SK-N-MC (cell line): ENCODE measurements at regions not wholly inside any gene's neighbourhood (a gene's known extent, or its start where the extent isn't known, plus 50 kb on each side); places are given as distances from the start of the nearest gene placed in this dataset.

ENCODE experiments used
- DNase-seq: peaks from one replicate; pipeline ENCODE4 v3.0.0-alpha.2; 2011; ENCODE audit warnings: low read depth, low spot score
- H3K27ac ChIP-seq: fragments of 200-600 bp; sonication (generic); 2 replicates; pipeline ENCODE4 v1.5.1; 2016; ENCODE audit warnings: mixed run types
- H3K36me3 ChIP-seq: fragments of 200-600 bp; sonication (generic); 2 replicates; pipeline ENCODE4 v1.6.1; 2017; ENCODE audit warnings: antibody characterized with exemption, low read length, mixed read lengths; ENCODE audit not compliant: insufficient read depth
- H3K4me3 ChIP-seq: fragments of 200-600 bp; sonication (generic); 2 replicates; pipeline ENCODE4 v1.5.1; 2016
- H3K9ac ChIP-seq: fragments of 200-600 bp; sonication (generic); 2 replicates; pipeline ENCODE4 v1.8.0; 2017; ENCODE audit warnings: mixed run types, mixed read lengths; ENCODE audit not compliant: insufficient read length
- H3K9me3 ChIP-seq: fragments of 200-600 bp; sonication (generic); 2 replicates; pipeline ENCODE4 v1.6.1; 2017; ENCODE audit warnings: low read depth, mild to moderate bottlenecking, antibody characterized with exemption, low read length, moderate library complexity, mixed read lengths
- EZH2 ChIP-seq: fragments of 200-600 bp; sonication (generic); IDR thresholded peaks from one replicate; pipeline ENCODE4 v1.6.1; 2017; ENCODE audit warnings: antibody characterized with exemption
- FOXP2 ChIP-seq: optimal IDR thresholded peaks from 2 replicates; pipeline ENCODE3; 2011; ENCODE audit warnings: mild to moderate bottlenecking, moderate library complexity; ENCODE audit not compliant: insufficient read depth; ENCODE audit errors: extremely low read length, control extremely low read depth
- POLR2AphosphoS5 ChIP-seq: IDR thresholded peaks from 2 replicates; pipeline ENCODE4 v1.6.1; 2012; ENCODE audit warnings: mild to moderate bottlenecking, low read depth, low read length, borderline replicate concordance

DNA sequence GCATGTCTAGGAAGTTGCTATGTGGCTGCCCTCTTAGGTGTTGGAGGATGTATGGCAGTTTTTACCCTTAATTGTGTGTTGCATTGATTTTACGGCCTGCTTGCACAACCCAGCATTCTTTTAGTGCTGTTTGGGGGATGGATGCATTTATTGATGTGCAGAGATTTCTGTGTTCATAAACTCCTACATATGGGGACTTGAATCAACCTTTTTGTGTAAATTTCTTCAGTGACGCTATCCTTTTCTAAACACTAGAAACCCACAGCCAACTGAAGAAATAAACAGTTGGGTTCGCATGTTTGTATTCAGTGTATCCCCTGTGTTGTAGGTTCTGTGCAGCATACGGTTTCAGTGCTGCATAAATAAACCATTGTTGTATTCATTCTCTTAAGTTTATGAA is 263.7 kb downstream of the RASEF start:
- no peak overlapping the region for H3K4me3 ChIP-seq
- TF ChIP-seq FOXP2 (no peak), EZH2 (no peak), POLR2AphosphoS5 (no peak)
- H3K9ac ChIP-seq: no peak overlapping the region
- no peak for DNase-seq
- H3K9me3 ChIP-seq: no peaks in the 10 kb centered on the region
- H3K27ac ChIP-seq: no peak overlapping the region
- no peaks in the 10 kb centered on the region for H3K36me3 ChIP-seq

DNA sequence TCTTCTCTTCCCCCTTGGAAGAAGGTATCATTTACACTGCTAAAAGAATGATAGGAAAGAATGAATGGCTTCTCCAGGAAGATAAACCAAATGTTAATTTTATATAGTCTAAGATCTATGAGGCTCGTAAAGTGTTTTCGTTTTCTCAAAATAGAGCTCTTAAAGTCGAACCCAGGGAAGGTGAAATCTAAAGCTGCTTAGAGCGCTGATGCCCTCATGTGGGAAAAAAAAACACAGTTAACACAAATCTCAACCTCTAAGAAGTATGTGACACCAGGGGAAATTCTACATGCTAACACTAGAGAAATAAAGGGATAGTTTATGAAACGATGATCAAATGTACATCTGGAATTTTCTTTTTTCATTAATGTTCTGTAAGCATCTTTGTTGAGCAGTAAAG is 257.9 kb downstream of the RASEF start:
- H3K9ac ChIP-seq: no peak overlapping the region
- TF ChIP-seq FOXP2: no peak
- no peak for TF ChIP-seq EZH2
- no peak for TF ChIP-seq POLR2AphosphoS5
- no peak overlapping the region for H3K4me3 ChIP-seq
- H3K27ac ChIP-seq: no peak overlapping the region
- H3K36me3 ChIP-seq: no peaks in the 10 kb centered on the region
- no peaks in the 10 kb centered on the region for H3K9me3 ChIP-seq
- no peak for DNase-seq

DNA sequence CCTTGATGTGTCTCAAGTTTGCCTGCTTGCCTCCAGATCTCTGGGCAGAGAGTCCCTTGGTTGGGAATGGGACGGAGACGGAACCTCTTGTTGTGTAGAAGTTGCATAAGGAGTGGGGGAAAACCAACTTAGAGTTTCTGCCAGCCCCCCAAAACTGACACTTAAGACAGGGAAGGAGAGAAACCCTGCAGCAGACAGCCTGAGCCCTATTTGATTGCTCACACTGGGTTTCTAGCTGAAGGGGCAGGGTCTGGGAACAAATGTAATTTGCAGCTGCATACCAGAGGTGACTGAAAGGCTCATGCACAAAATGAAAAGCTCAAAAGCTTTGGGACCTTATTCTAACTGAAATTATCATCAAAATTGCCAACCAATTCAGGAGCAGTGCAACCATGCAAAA is 254.5 kb downstream of the RASEF start:
- Histone ChIP-seq H3K9ac (no peak overlapping the region), H3K27ac (no peak overlapping the region), H3K36me3 (no peaks in the 10 kb centered on the region), H3K4me3 (no peak overlapping the region), H3K9me3 (no peaks in the 10 kb centered on the region)
- DNase-seq: no peak
- TF ChIP-seq POLR2AphosphoS5: no peak
- no peak for TF ChIP-seq FOXP2
- no peak for TF ChIP-seq EZH2

DNA sequence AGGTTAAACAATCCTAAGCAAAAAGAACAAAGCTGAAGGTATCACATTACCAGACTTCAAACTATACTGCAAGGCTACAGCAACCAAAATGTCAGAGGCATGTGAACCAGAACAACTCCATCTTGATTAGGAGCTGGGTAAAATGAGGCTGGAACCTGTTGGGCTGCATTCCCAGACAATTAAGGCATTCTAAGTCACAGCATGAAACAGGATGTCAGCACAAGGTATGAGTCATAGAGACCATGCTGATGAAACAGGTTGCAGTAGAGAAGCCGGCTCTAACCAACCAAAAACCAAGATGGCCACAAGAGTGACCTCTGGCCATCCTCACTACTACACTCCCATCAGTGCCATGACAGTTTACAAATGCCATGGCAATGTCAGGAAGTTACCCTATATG is 252.0 kb downstream of the RASEF start:
- TF ChIP-seq POLR2AphosphoS5 (no peak), EZH2 (no peak)
- Histone ChIP-seq H3K27ac (no peak overlapping the region), H3K9ac (no peak overlapping the region)

DNA sequence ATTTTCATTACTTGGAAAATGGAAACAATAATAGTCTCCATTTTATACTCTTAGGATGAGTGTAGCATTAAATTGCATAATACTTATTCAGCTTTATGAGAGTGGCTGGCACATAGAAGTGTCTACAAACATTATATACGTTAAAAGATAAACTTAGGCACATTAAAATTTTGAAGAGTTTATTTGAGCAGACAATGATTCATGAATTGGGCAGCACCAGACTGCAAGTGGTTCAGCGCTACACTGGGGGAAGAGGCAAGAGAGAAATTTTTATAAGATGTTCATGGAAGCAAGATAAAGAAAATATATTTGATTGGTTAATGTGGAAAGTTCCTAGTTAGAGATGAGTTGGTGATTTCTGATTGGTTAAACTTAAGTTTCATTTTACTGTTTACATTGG is 243.7 kb downstream of the RASEF start:
- H3K27ac ChIP-seq: no peak overlapping the region
- DNase-seq: no peak
- no peak overlapping the region for H3K9ac ChIP-seq
- no peak overlapping the region for H3K4me3 ChIP-seq
- H3K36me3 ChIP-seq: no peaks in the 10 kb centered on the region
- no peaks in the 10 kb centered on the region for H3K9me3 ChIP-seq
- no peak for TF ChIP-seq FOXP2
- no peak for TF ChIP-seq EZH2
- no peak for TF ChIP-seq POLR2AphosphoS5

More for the DNA sequence above, 252.0 kb downstream of the RASEF start:
- H3K9me3 ChIP-seq: no peaks in the 10 kb centered on the region
- no peak overlapping the region for H3K4me3 ChIP-seq
- DNase-seq: no peak
- no peaks in the 10 kb centered on the region for H3K36me3 ChIP-seq

DNA sequence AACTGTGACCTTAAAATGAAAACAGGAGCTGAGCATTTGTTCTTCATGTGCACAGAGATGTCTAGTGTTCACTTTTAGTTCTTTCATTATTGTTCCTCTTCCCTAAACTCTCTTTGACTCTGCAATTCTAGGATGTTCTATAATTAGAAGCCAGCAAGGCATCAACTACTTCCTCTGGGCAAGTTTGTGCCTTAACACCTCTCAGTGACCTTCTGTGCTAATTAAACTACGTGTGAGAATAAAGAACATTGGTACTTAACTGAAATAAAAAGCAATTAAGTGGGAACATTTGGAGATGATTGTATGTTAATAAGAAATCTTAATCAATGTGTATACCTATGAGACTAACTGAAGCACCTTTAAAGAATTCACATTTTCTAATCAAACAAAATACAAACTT is 242.8 kb downstream of the RASEF start:
- no peaks in the 10 kb centered on the region for H3K9me3 ChIP-seq
- TF ChIP-seq POLR2AphosphoS5 (no peak), FOXP2 (no peak), EZH2 (no peak)
- H3K9ac ChIP-seq: no peak overlapping the region
- no peak overlapping the region for H3K4me3 ChIP-seq
- DNase-seq: no peak
- H3K27ac ChIP-seq: no peak overlapping the region
- H3K36me3 ChIP-seq: no peaks in the 10 kb centered on the region

DNA sequence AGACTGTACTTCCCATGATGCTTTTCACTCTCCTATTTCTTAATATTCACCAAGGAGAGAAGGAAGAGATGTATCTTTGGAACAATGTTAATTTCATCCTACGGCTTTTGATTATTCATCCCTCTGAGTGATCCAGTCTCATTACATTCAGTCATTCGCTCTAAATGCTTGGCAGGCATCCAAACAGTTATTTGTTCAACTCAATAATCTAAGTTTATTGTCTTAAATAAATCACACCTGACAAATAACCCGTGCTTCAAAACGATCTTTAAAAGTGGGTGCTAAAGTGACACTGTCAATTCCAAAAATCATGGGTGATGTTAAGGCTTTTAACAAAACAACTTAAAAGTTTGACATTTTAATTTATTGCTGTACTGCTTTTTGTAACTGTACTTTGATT is 233.1 kb downstream of the RASEF start:
- no peak for DNase-seq
- H3K4me3 ChIP-seq: no peak overlapping the region
- no peak overlapping the region for H3K27ac ChIP-seq
- no peaks in the 10 kb centered on the region for H3K36me3 ChIP-seq
- H3K9ac ChIP-seq: no peak overlapping the region
- TF ChIP-seq EZH2 (no peak), FOXP2 (no peak), POLR2AphosphoS5 (no peak)
- no peaks in the 10 kb centered on the region for H3K9me3 ChIP-seq

DNA sequence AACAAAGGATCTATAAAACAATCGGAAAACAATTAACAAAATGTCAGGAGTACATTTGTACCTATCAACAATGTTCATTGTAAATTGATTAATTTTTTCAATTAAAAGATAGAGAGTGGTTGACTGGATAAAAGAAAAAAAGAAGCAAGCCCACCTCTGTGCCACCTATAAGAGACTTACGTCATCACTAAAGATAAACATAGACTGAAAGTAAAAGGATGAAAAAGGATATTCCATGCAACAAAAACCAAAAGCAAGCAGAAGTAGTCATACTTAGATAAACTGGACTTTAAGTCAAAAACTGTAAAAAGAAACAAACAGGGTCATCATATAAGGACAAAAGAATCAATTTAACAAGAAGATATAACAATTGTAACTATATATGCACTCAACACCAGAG is 197.4 kb downstream of the RASEF start:
- TF ChIP-seq FOXP2 (no peak), POLR2AphosphoS5 (no peak), EZH2 (no peak)
- H3K4me3 ChIP-seq: no peak overlapping the region
- H3K36me3 ChIP-seq: no peaks in the 10 kb centered on the region
- H3K9ac ChIP-seq: no peak overlapping the region
- no peaks in the 10 kb centered on the region for H3K9me3 ChIP-seq
- no peak for DNase-seq
- no peak overlapping the region for H3K27ac ChIP-seq

DNA sequence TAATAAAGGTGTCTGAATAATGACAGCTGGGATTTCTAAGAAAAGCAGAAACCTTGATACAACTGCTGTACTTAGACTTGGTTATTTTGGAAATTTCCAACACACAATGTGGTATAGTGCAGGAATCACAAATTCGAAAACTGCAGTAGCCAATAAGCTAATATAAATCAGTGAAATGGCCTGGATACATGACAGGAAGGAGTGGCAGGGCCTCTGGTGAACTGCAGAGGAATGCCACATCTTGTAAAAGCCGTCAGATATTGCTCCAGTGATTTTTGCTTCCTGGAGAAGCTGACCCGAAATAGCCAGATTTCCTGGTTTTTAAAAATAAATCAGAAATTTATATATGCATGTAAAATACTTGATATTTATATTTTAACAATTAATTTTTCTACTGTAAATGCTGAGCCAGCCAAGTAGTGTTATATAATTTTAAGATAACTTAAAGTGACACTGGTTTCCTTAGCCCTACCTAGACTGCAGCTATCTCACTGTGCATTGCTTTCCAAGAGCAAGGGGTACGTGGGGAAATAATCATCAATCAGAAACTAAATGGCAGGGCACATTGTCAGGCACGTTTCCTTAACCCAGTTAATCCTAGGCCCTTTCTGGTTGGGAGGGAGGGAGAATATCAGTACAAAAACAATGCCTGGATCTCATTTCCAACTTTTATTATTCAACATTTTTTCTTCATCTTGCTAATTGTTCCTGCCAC is 182.4 kb downstream of the RASEF start:
- H3K9ac ChIP-seq: no peak overlapping the region
- no peaks in the 10 kb centered on the region for H3K9me3 ChIP-seq
- no peak overlapping the region for H3K27ac ChIP-seq
- H3K36me3 ChIP-seq: no peaks in the 10 kb centered on the region
- no peak for TF ChIP-seq EZH2
- TF ChIP-seq POLR2AphosphoS5: no peak
- TF ChIP-seq FOXP2: no peak
- no peak overlapping the region for H3K4me3 ChIP-seq
- no peak for DNase-seq
